ENCODE measurements at regions not wholly inside any gene's neighbourhood (a gene's known extent, or its start where the extent isn't known, plus 50 kb on each side); places are given as distances from the start of the nearest gene placed in this dataset.

DNA sequence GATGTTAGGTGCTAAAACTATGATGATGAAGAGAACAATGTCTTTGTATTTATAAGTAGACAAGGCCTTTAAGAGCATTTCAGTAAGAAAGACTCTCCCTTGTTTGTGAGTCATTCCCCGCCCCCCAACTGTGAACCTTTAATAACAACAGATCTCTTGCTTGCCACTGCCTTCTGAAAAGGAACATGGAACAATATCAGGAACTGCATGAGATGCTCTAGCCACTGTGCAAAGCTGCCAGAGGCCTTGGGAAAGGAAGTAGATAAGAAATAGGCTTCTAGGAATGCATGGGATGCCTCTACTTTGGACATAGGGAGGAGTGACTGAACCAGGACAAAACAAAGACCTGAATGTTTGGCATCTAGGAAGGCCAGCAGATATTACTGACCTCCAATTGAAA, 296.1 kb upstream of the MPDZ start:
- TF ChIP-seq, protein P1, sequence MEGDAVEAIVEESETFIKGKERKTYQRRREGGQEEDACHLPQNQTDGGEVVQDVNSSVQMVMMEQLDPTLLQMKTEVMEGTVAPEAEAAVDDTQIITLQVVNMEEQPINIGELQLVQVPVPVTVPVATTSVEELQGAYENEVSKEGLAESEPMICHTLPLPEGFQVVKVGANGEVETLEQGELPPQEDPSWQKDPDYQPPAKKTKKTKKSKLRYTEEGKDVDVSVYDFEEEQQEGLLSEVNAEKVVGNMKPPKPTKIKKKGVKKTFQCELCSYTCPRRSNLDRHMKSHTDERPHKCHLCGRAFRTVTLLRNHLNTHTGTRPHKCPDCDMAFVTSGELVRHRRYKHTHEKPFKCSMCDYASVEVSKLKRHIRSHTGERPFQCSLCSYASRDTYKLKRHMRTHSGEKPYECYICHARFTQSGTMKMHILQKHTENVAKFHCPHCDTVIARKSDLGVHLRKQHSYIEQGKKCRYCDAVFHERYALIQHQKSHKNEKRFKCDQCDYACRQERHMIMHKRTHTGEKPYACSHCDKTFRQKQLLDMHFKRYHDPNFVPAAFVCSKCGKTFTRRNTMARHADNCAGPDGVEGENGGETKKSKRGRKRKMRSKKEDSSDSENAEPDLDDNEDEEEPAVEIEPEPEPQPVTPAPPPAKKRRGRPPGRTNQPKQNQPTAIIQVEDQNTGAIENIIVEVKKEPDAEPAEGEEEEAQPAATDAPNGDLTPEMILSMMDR (IDR thresholded peaks at IDR 0.05) = no peak
- no peak for TF ChIP-seq POLR2AphosphoS5 (IDR thresholded peaks at IDR 0.05)

Data from stomach (tissue), 4 donors.